Fibroblast of villous mesenchyme (primary cell): ENCODE measurements at regions not wholly inside any gene's neighbourhood (a gene's known extent, or its start where the extent isn't known, plus 50 kb on each side); places are given as distances from the start of the nearest gene placed in this dataset.

Experiments
- DNase-seq: peaks from one replicate; pipeline ENCODE4 v3.0.0-alpha.2; 2010; ENCODE audit warnings: low read depth
- H3K4me3 ChIP-seq: 2 replicates; pipeline ENCODE4 v1.5.1; 2011; ENCODE audit warnings: low read depth, mild to moderate bottlenecking, low read length
- CTCF ChIP-seq: IDR thresholded peaks from 2 replicates; pipeline ENCODE4 v1.5.1; 2012; ENCODE audit warnings: low read depth, mild to moderate bottlenecking, low read length; ENCODE audit not compliant: insufficient read depth

- peak; percentile 68 for DNase-seq
Measured at GRCh38 chr4:124206779-124207605, 505.5 kb downstream of the ANKRD50 start.

GRCh38 chr4:124209211-124209610 is 503.3 kb downstream of the ANKRD50 start:
- no peak for TF ChIP-seq CTCF
- no peak for DNase-seq
- no peak overlapping the region for H3K4me3 ChIP-seq

More at GRCh38 chr4:124206779-124207605, 505.5 kb downstream of the ANKRD50 start:
- no peak overlapping the region for H3K4me3 ChIP-seq
- TF ChIP-seq CTCF = no peak

GRCh38 chr4:124209626-124210025 is 502.9 kb downstream of the ANKRD50 start:
- no peak overlapping the region for H3K4me3 ChIP-seq
- no peak for DNase-seq
- no peak for TF ChIP-seq CTCF

GRCh38 chr4:124210746-124211145 is 501.8 kb downstream of the ANKRD50 start:
- DNase-seq = no peak
- TF ChIP-seq CTCF = no peak
- H3K4me3 ChIP-seq = no peak overlapping the region

- no peak overlapping the region for H3K4me3 ChIP-seq
- peak; percentile 62 for DNase-seq
- no peak for TF ChIP-seq CTCF
Measured at GRCh38 chr4:124212815-124213630, 499.5 kb downstream of the ANKRD50 start.

GRCh38 chr4:124219389-124219788 is 493.1 kb downstream of the ANKRD50 start:
- no peak overlapping the region for H3K4me3 ChIP-seq
- TF ChIP-seq CTCF = no peak
- no peak for DNase-seq
